BLaER1 treated with 17β-estradiol and CSF1 and Interleukin-3, amounts not matched to agents 10 nM and 100 nM (cell line): ENCODE measurements at regions not wholly inside any gene's neighbourhood (a gene's known extent, or its start where the extent isn't known, plus 50 kb on each side); places are given as distances from the start of the nearest gene placed in this dataset.
A peak's percentile ranks its signal among the peaks of the same experiment; 100 is the strongest.

Source experiments
- H3K27ac ChIP-seq, 11 experiments: shearing (Covaris generic); formaldehyde crosslinking; 2 replicates each; pipeline ENCODE4 v1.8.1; 2022
- H3K27me3 ChIP-seq, 11 experiments: shearing (Covaris generic); formaldehyde crosslinking; 2 replicates each; pipeline ENCODE4 v1.8.1; 2022
- H3K36me3 ChIP-seq, 11 experiments: shearing (Covaris generic); formaldehyde crosslinking; 2 replicates each; pipeline ENCODE4 v1.8.1; 2022
- H3K4me1 ChIP-seq, 10 experiments: shearing (Covaris generic); formaldehyde crosslinking; 2 replicates each; pipeline ENCODE4 v1.8.1; 2022
- H3K4me2 ChIP-seq, 11 experiments: shearing (Covaris generic); formaldehyde crosslinking; 2 replicates each; pipeline ENCODE4 v1.8.1; 2022
- H3K4me3 ChIP-seq, 10 experiments: shearing (Covaris generic); formaldehyde crosslinking; 2 replicates each; pipeline ENCODE4 v1.8.1; 2022
- H3K9ac ChIP-seq, 11 experiments: shearing (Covaris generic); formaldehyde crosslinking; 2 replicates each; pipeline ENCODE4 v1.8.1; 2022
- H3K9me3 ChIP-seq, 11 experiments: shearing (Covaris generic); formaldehyde crosslinking; replicated peaks in 1 of 11; 2 replicates each; pipeline ENCODE4 v1.8.1; 2022
- H4K20me1 ChIP-seq, 11 experiments: shearing (Covaris generic); formaldehyde crosslinking; 2 replicates each; pipeline ENCODE4 v1.8.1; 2022
- Cebpa-rat ChIP-seq, 11 experiments: shearing (Covaris generic); IDR thresholded peaks; 2 replicates each; pipeline ENCODE4 v1.8.1; 2022

- TF ChIP-seq Cebpa-rat (IDR thresholded peaks at IDR 0.05), result no peak
- H3K27me3 ChIP-seq, result no peaks in the 10 kb centered on the region
- no peaks in the 10 kb centered on the region for H4K20me1 ChIP-seq
- no peak overlapping the region for H3K4me2 ChIP-seq
- no peak overlapping the region for H3K4me3 ChIP-seq
- no peaks in the 10 kb centered on the region for H3K36me3 ChIP-seq
- no peaks in the 10 kb centered on the region for H3K4me1 ChIP-seq
- H3K27ac ChIP-seq, result no peak overlapping the region
- H3K9ac ChIP-seq, result no peak overlapping the region
- H3K9me3 ChIP-seq, result 0 out of 22 replicates have a peak, but pooled peaks cover 0 to 3% (median 0%) of the 10 kb centered on the region in 11 experiments
Measured at GRCh38 chr9:88064554-88064953, 73.7 kb downstream of the SPATA31C2 start.

GRCh38 chr9:88060746-88061145 lies 77.5 kb downstream of the SPATA31C2 start:
- TF ChIP-seq Cebpa-rat (IDR thresholded peaks at IDR 0.05), result no peak
- no peaks in the 10 kb centered on the region for H4K20me1 ChIP-seq
- H3K4me1 ChIP-seq, result no peaks in the 10 kb centered on the region
- H3K27me3 ChIP-seq, result no peaks in the 10 kb centered on the region
- 0 out of 22 replicates have a peak, but pooled peaks cover 0 to 3% (median 0%) of the 10 kb centered on the region in 11 experiments for H3K9me3 ChIP-seq
- no peak overlapping the region for H3K9ac ChIP-seq
- no peak overlapping the region for H3K4me3 ChIP-seq
- H3K36me3 ChIP-seq, result no peaks in the 10 kb centered on the region
- H3K4me2 ChIP-seq, result no peak overlapping the region
- H3K27ac ChIP-seq, result no peak overlapping the region

DNA sequence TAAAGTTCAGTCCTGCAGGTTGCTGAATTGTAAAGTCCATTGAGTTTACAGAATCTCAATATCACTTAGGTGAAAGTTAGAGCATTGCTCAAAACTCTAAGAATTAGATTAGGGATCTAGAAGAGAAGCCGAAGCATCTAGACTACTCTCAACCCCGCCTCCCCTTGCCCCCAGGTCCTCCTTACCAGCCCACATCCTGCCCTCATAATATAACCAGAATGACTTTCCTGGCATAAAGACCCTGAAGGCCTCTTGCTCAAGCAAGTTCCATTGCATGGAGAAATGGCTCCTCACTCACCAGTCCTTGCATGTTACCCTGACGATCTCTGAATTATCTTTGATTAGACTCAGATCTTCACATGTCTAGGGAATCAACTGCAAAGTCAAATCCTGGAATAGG lies 78.8 kb downstream of the SPATA31C2 start:
- no peak overlapping the region for H3K4me2 ChIP-seq
- no peak overlapping the region for H3K27ac ChIP-seq
- H3K4me1 ChIP-seq, result no peaks in the 10 kb centered on the region
- H3K9ac ChIP-seq, result no peak overlapping the region
- peaks cover 0 to 4% (median 0%) of the 10 kb centered on the region in 11 experiments; a peak in 3 of 22 replicates for H3K9me3 ChIP-seq
- no peaks in the 10 kb centered on the region for H3K27me3 ChIP-seq
- H3K4me3 ChIP-seq, result no peak overlapping the region
- H4K20me1 ChIP-seq, result no peaks in the 10 kb centered on the region
- H3K36me3 ChIP-seq, result no peaks in the 10 kb centered on the region
- TF ChIP-seq Cebpa-rat (IDR thresholded peaks at IDR 0.05), result no peak

DNA sequence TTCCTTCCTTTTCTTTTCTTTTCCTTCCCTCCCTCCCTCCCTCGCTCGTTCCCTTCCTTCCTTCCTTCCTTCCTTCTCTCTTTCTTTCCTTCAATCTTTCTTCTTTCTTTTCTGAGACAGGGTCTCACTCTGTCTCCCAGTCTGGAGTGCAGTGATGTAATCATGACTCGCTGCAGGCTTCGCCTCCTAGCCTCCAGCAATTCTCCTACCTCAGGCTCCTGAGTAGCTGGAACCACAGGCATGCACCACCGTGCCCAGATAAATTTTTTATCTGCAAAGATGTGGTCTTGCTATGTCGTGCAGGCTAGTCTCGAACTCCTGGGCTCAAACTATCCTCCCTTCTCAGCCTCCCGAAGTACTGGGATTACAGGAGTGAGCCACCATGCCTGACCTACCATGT lies 81.4 kb downstream of the SPATA31C2 start:
- no peaks in the 10 kb centered on the region for H3K36me3 ChIP-seq
- no peaks in the 10 kb centered on the region for H3K27me3 ChIP-seq
- no peak overlapping the region for H3K27ac ChIP-seq
- H3K4me2 ChIP-seq, result no peak overlapping the region
- peaks cover 0 to 12% (median 8%) of the 10 kb centered on the region in 10 experiments; a peak in 11 of 20 replicates for H3K4me1 ChIP-seq
- H3K9me3 ChIP-seq, result peaks cover 0 to 13% (median 8%) of the 10 kb centered on the region in 11 experiments; a peak in 10 of 22 replicates
- H3K9ac ChIP-seq, result no peak overlapping the region
- no peak overlapping the region for H3K4me3 ChIP-seq
- H4K20me1 ChIP-seq, result no peaks in the 10 kb centered on the region
- no peak for TF ChIP-seq Cebpa-rat (IDR thresholded peaks at IDR 0.05)

DNA sequence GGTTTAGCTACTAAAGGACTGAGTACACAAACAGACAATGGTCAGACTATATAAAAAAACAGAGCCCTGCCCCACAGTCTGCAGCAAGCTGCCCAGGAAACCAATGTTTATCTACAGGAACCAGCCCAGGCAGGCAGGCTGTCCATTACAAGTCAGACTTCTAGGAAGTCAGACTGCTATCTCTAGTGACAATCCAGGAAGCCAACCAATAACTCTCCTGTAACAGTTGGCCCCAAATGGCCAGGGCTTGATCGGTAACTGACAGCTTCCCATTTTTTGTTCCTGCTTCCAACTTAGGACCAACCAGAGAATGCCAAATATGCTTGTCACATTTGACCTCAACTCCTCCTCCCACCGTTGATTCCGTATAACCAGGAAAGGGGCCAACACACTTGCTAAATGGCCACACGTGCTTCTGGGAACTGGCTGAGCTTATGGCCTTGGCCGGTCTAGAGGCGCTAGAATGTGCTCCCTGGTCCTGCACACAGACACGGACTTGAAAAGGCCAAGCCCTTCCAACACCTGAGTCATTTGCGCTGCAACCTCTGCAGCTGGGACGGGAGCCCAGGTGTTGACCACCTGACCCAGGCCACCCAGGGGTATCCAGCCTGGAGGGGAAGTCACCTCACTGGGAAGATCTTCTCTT lies 79.6 kb upstream of the CDK20 start:
- no peaks in the 10 kb centered on the region for H4K20me1 ChIP-seq
- H3K36me3 ChIP-seq, result no peaks in the 10 kb centered on the region
- H3K4me2 ChIP-seq, result no peak overlapping the region
- no peaks in the 10 kb centered on the region for H3K27me3 ChIP-seq
- H3K9ac ChIP-seq, result no peak overlapping the region
- no peak overlapping the region for H3K4me3 ChIP-seq
- peaks cover 0 to 13% (median 8%) of the 10 kb centered on the region in 11 experiments; a peak in 10 of 22 replicates for H3K9me3 ChIP-seq
- no peak for TF ChIP-seq Cebpa-rat (IDR thresholded peaks at IDR 0.05)
- no peak overlapping the region for H3K27ac ChIP-seq
- H3K4me1 ChIP-seq, result peaks cover 0 to 13% (median 8%) of the 10 kb centered on the region in 10 experiments; a peak in 11 of 20 replicates

DNA sequence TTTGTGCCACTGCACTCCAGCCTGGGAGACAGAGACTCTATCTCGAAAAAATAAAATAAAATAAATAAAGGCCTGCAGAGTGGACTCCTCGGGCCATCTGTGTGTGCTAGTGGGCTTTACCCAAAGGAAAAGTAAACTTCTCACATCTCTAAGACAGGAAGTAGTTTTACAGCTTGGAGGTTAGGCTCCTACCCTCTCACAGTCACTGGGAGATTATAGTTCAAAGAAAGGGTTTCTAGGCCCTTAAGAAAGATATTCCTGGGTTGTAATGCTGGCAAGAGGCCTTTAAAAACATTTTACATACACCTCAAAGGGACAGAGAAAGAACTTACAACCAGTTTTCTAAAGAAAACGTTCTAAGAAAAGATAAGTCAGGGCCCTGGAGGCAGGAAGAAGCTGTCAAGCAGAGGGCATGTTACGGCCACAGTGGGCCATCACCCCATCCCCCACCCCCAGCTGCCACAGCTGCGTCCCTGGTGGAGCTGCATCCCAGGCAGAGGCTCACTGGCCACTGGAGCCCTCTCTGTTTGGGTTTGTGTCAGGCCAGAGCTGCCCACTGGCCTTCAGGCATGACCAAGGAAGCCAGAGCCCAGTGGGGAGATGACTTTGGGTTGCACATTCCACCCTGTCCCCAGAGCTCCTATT lies 78.1 kb upstream of the CDK20 start:
- Histone ChIP-seq H3K27me3 (no peaks in the 10 kb centered on the region), H3K4me1 (peaks cover 0 to 13% (median 8%) of the 10 kb centered on the region in 10 experiments; a peak in 11 of 20 replicates), H3K9ac (no peak overlapping the region), H3K4me2 (peak overlapping the region in 9 of 11 experiments; percentile 9 to 42 (median 33); a peak in 15 of 22 replicates), H3K4me3 (no peak overlapping the region), H4K20me1 (no peaks in the 10 kb centered on the region), H3K36me3 (no peaks in the 10 kb centered on the region), H3K27ac (peak overlapping the region in 6 of 11 experiments; percentile 10 to 52 (median 22); a peak in 5 of 22 replicates), H3K9me3 (peaks cover 0 to 13% (median 8%) of the 10 kb centered on the region in 11 experiments; a peak in 10 of 22 replicates)
- no peak for TF ChIP-seq Cebpa-rat (IDR thresholded peaks at IDR 0.05)

- Histone ChIP-seq H3K9me3 (peaks cover 0 to 23% (median 10%) of the 10 kb centered on the region in 11 experiments; a peak in 10 of 22 replicates), H3K4me2 (no peak overlapping the region), H3K4me1 (peaks cover 0 to 13% (median 8%) of the 10 kb centered on the region in 10 experiments; a peak in 11 of 20 replicates), H3K27ac (no peak overlapping the region), H3K36me3 (no peaks in the 10 kb centered on the region), H4K20me1 (no peaks in the 10 kb centered on the region), H3K4me3 (no peak overlapping the region), H3K27me3 (no peaks in the 10 kb centered on the region), H3K9ac (no peak overlapping the region)
- TF ChIP-seq Cebpa-rat (IDR thresholded peaks at IDR 0.05), result no peak
Measured at GRCh38 chr9:88051138-88051537, 76.8 kb upstream of the CDK20 start.

DNA sequence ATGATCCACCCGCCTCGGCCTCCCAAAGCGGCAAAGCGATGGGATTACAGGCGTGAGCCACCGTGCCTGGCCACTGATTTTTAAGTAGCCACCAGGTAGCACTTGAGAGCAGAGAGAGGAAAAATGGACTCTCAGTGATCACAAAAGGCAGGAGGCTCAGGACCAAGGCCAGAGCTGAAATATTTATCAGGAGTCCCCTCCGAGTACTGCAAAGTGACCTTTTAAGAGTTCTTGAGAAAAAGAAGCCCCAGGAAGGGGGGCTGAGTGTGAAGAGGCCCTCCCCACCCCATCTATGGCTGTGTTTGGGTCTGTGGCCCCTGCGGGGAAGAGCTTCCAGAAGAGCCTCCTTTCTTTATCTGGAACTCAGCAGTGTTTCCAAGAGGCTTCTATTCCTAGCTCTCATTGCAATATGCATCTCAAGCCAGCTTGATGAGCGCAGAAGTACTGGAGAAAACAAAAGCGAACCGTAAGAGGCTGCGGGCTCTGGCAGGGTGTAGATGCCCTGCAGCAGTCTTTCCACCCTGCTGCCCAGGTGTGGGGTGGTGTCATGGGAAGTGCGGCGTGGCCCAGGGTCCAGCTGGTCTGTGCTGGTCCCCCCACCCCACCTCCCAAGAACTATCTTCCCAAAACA lies 75.5 kb upstream of the CDK20 start:
- H3K9ac ChIP-seq, result no peak overlapping the region
- no peak overlapping the region for H3K4me3 ChIP-seq
- H4K20me1 ChIP-seq, result no peaks in the 10 kb centered on the region
- no peak overlapping the region for H3K27ac ChIP-seq
- H3K9me3 ChIP-seq, result peaks cover 12 to 36% (median 22%) of the 10 kb centered on the region in 11 experiments
- peaks cover 0 to 13% (median 8%) of the 10 kb centered on the region in 10 experiments; a peak in 11 of 20 replicates for H3K4me1 ChIP-seq
- H3K27me3 ChIP-seq, result no peaks in the 10 kb centered on the region
- peaks cover 0 to under 1% (median 0%) of the 10 kb centered on the region in 11 experiments; a peak in 1 of 22 replicates for H3K36me3 ChIP-seq
- no peak for TF ChIP-seq Cebpa-rat (IDR thresholded peaks at IDR 0.05)
- H3K4me2 ChIP-seq, result no peak overlapping the region

DNA sequence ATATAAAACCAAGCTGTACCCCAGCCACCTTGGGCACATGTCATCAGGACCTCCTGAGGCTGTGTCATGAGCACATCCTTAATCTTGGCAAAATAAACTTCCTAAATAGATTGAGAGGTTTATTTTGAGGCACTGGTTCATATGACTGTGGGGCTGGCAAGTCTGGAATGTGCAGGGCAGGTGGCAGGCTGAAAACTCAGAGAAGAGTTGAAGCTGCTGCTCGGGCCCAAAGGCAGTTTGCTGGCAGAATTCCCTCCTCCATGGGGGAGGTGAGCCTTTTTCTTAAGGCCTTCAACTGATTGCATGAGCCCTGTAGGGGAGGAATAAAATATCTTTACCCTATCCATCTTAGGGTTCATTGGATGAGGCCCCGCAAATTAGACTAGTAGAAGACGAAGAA lies 72.2 kb upstream of the CDK20 start:
- TF ChIP-seq Cebpa-rat (IDR thresholded peaks at IDR 0.05), result no peak
- Histone ChIP-seq H3K9ac (no peak overlapping the region), H3K9me3 (peaks cover 27 to 48% (median 31%) of the 10 kb centered on the region in 11 experiments), H3K36me3 (peaks cover 0 to 10% (median 5%) of the 10 kb centered on the region in 11 experiments; a peak in 2 of 22 replicates), H3K4me2 (no peak overlapping the region), H3K27me3 (no peaks in the 10 kb centered on the region), H3K4me1 (no peaks in the 10 kb centered on the region), H3K4me3 (no peak overlapping the region), H3K27ac (no peak overlapping the region), H4K20me1 (no peaks in the 10 kb centered on the region)
